Omental fat pad (tissue), 3 donors: ENCODE measurements at regions not wholly inside any gene's neighbourhood (a gene's known extent, or its start where the extent isn't known, plus 50 kb on each side); places are given as distances from the start of the nearest gene placed in this dataset.

Source experiments
- ATAC-seq: fragments of 150-250 bp; one replicate; pipeline ENCODE4 v1.9.1; 2016; ENCODE audit warnings: mild to moderate bottlenecking, moderate library complexity; ENCODE audit not compliant: low FRiP score
- DNase-seq: peaks from one replicate; pipeline ENCODE4 v3.0.0-alpha.2; 2019; ENCODE audit warnings: low spot score
- CTCF ChIP-seq, 3 donors: fragments of 450-650 bp; IDR thresholded peaks; one replicate each; pipeline ENCODE4 v1.5.1; 2016 to 2017; ENCODE audit warnings: antibody characterized with exemption in 3 of 3, mild to moderate bottlenecking in 3 of 3, moderate library complexity in 2 of 3

DNA sequence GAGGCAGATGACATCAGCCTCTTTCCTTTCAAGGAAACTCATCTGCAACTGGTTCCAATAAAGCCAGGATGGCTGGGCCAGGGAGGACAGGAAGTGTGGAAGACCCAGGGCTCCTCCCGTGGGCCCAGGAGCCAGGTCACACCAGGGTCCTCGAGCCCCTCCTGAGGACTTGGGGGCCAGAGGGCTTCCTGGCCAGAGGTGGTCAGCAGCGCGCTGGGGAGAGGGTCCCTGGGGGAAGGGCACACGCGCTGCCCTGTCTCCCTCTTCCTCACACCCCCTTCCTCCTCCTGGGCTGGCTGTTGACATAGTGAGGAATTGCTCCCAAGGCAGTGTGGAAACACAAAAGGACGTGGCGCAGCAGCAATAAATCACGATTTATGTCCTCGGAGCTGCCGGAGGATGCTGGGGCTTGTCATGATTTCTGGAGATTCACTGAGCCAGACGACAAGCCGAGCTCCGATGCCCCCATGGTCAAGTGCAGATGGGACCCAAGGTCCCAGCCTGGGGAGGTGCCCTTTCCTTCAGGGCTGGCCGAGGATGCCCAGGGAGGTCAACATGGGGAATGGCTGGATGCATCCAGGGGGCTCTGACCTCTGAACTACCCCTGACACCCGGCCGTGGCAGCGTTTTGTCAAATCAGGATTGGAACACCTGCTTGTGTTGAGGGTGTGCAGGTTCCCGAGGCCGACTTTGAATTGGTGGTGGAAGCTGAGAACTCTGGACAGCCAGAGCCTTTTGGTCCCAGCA is 152.6 kb downstream of the IRF8 start:
- TF ChIP-seq CTCF (IDR thresholded peaks at IDR 0.05), result no peak
- ATAC-seq (no peak), DNase-seq (no peak)

DNA sequence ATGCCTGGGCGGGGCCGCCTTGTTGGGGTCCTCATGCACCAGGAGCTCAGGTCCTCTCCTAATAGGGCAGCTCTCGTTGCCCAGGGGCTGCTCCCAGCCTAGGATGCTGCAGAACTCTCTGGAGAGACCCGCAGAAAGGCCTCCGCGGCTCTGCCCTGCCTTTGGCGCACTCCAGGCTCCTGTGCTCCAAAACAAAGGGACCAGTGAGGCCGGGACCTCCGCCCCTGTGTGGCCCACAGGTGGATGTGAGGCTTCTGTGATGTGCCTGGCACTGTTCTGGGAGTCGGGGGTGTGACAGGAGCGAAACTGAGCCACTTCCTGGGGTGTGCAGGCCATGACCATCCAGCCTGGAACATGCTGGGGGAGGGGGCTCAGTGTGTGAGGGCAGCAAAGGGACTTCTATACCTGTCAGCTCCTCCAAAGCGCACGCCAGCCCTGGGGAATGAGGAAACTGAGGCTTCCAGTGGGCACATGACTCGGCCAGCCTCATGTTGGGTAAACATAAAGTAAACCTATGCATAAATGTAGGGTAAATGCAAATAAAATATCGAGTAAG is 153.2 kb downstream of the IRF8 start:
- TF ChIP-seq CTCF (IDR thresholded peaks at IDR 0.05), result no peak

GRCh38 chr16:86052926-86053325 is 154.0 kb downstream of the IRF8 start:
- ATAC-seq (no peak), DNase-seq (no peak)
- TF ChIP-seq CTCF (IDR thresholded peaks at IDR 0.05), result no peak

More for the DNA sequence above, 153.2 kb downstream of the IRF8 start:
- no peak for ATAC-seq
- DNase-seq, result no peak

DNA sequence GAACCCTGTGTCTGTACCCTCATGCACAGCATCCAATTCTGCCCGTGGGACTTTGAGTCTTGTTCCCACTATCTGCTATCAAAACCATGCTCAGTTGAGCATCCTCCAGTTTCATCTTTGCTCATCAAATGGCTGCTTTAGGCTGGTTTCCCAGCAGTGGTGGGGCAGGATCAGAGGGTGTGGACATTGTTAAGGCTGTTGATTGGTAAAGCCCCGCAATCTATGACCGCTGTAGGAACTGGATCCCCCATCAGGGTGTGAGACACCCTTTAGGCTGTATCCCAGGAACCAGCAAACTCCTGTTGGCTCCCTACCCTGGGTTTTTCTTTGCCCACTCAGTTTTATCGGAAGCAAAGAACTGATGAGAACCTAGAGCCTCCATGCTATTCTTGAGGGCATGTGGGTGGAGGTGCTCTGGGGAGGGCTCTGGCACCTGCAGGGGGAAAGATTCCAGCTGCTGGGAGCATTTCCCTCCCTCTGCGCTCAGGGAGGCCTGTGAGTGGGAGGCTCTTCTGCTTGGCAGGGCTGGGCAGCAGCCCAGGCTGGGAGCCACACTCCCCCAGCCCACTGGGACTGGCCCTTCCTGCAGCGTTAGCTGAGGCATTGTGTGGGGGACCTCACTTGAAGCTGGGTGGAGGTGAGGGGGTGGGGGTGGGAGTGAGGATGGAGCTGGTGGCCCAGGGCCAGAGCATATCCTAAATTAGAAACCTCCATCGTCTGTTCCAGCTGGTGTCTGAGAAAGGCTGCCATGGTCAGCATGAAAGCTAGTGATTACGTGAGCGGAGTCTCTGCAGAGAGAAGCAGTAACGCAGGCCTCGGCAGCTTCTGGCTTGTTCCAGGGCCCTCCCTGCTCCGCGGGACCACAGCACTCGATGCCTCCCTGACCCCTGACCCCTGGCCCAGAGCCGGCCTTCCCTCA is 160.6 kb downstream of the IRF8 start:
- DNase-seq, result no peak
- peak; percentile 81 for ATAC-seq
- TF ChIP-seq CTCF (IDR thresholded peaks at IDR 0.05), result no peak

- no peak for ATAC-seq
- DNase-seq, result no peak
- no peak for TF ChIP-seq CTCF (IDR thresholded peaks at IDR 0.05)
Measured at GRCh38 chr16:86060381-86061317, 161.7 kb downstream of the IRF8 start.

- ATAC-seq (no peak), DNase-seq (no peak)
- TF ChIP-seq CTCF (IDR thresholded peaks at IDR 0.05), result no peak
Measured at GRCh38 chr16:86061318-86061695, 162.3 kb downstream of the IRF8 start.
